Hepatocyte (in vitro differentiated cells): ENCODE measurements at regions not wholly inside any gene's neighbourhood (a gene's known extent, or its start where the extent isn't known, plus 50 kb on each side); places are given as distances from the start of the nearest gene placed in this dataset.

Source experiments
- EZH2phosphoT487 ChIP-seq: fragments of 200-600 bp; sonication (generic); IDR thresholded peaks from one replicate; pipeline ENCODE4 v1.6.1; 2018; ENCODE audit warnings: antibody characterized with exemption, mild to moderate bottlenecking, low read depth, moderate library complexity; ENCODE audit not compliant: unreplicated experiment, severe bottlenecking
- TF ChIP-seq, protein P1 (sequence below): fragments of 200-600 bp; sonication (generic); IDR thresholded peaks from 2 replicates; pipeline ENCODE4 v1.5.1; 2016; ENCODE audit warnings: antibody characterized with exemption, mild to moderate bottlenecking; ENCODE audit not compliant: poor library complexity

DNA sequence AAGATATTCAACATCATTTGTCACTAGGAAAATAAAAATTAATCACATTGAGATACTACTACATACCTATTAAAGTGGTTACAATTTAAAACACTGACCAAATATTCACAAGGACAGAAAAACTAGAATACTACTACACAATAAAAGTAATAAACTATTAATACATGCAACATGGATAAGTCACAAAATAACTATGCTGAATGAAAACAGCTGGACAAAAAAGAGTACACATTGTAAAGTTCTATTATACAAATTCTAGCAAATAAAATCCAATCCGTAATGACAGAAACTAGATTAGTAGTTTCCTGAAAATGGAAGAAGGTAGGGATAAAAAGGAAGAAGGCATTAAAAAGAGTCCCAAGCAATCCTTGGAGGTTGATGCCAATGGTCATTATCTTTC is 348.7 kb upstream of the PTBP2 start:
- TF ChIP-seq, protein P1, sequence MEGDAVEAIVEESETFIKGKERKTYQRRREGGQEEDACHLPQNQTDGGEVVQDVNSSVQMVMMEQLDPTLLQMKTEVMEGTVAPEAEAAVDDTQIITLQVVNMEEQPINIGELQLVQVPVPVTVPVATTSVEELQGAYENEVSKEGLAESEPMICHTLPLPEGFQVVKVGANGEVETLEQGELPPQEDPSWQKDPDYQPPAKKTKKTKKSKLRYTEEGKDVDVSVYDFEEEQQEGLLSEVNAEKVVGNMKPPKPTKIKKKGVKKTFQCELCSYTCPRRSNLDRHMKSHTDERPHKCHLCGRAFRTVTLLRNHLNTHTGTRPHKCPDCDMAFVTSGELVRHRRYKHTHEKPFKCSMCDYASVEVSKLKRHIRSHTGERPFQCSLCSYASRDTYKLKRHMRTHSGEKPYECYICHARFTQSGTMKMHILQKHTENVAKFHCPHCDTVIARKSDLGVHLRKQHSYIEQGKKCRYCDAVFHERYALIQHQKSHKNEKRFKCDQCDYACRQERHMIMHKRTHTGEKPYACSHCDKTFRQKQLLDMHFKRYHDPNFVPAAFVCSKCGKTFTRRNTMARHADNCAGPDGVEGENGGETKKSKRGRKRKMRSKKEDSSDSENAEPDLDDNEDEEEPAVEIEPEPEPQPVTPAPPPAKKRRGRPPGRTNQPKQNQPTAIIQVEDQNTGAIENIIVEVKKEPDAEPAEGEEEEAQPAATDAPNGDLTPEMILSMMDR: no peak
- no peak for TF ChIP-seq EZH2phosphoT487
